ENCODE measurements at regions not wholly inside any gene's neighbourhood (a gene's known extent, or its start where the extent isn't known, plus 50 kb on each side); places are given as distances from the start of the nearest gene placed in this dataset.

DNA sequence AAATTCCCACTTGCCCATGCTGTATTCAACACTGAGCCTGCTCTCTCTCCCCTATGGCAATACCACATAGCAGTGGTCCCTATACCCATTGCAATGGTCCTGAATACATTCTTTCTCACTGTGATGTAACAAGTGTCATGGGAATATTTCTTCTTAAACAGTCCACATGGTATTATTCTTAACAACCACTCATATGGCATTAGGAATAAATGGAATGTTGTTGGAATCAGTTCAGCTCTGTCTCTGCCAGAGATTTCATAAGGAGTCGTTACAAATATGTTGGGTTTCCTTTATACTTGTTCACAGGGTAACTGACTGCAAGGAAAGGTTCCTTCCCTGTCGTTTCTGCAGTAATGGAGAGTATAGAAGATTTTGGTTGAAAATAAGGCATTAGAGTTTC is 128.3 kb upstream of the SPATA13 start:
- H3K27me3 Mint-ChIP-seq (ENCODE audit: low read depth), result no peaks in the 10 kb centered on the region
- H3K4me1 Mint-ChIP-seq, result peaks cover 48% of the 10 kb centered on the region
- no peak overlapping the region for H3K4me3 Mint-ChIP-seq
- TF ChIP-seq, protein P1, sequence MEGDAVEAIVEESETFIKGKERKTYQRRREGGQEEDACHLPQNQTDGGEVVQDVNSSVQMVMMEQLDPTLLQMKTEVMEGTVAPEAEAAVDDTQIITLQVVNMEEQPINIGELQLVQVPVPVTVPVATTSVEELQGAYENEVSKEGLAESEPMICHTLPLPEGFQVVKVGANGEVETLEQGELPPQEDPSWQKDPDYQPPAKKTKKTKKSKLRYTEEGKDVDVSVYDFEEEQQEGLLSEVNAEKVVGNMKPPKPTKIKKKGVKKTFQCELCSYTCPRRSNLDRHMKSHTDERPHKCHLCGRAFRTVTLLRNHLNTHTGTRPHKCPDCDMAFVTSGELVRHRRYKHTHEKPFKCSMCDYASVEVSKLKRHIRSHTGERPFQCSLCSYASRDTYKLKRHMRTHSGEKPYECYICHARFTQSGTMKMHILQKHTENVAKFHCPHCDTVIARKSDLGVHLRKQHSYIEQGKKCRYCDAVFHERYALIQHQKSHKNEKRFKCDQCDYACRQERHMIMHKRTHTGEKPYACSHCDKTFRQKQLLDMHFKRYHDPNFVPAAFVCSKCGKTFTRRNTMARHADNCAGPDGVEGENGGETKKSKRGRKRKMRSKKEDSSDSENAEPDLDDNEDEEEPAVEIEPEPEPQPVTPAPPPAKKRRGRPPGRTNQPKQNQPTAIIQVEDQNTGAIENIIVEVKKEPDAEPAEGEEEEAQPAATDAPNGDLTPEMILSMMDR (IDR thresholded peaks at IDR 0.05; ENCODE audit: unreplicated experiment in 3 of 3), result no peak
- no peaks in the 10 kb centered on the region for H3K9me3 Mint-ChIP-seq
- peak overlapping the region; percentile 1 to 47 (median 29) for H3K27ac Mint-ChIP-seq
- H3K36me3 Mint-ChIP-seq (ENCODE audit: low read depth), result peaks cover 4% of the 10 kb centered on the region

DNA sequence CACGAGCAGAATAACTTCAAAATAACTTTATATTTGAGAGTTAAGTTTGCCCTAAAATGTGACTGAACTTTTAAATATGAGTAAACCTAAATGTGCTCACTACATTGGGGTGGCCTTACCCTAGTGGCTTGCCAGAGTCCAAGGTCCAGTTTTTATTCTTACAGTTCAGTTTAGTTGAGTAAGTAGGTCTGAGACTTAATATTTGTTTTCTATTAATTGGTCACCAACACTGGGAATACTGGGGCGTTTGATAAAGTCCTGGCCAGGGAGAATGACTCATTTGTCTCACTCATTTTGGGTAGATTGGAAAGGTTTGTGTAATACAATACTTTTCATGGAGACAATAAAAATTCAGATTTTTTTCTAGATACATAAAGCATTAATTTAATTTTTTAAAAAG is 127.8 kb upstream of the SPATA13 start:
- Mint-ChIP-seq H3K27me3 (ENCODE audit: low read depth) (no peaks in the 10 kb centered on the region), H3K4me3 (no peak overlapping the region), H3K9me3 (no peaks in the 10 kb centered on the region), H3K36me3 (ENCODE audit: low read depth) (no peaks in the 10 kb centered on the region), H3K4me1 (peaks cover 48% of the 10 kb centered on the region), H3K27ac (peak overlapping the region; percentile 1 to 47 (median 29))
- TF ChIP-seq, protein P1 (IDR thresholded peaks at IDR 0.05; ENCODE audit: unreplicated experiment in 3 of 3), result no peak

DNA sequence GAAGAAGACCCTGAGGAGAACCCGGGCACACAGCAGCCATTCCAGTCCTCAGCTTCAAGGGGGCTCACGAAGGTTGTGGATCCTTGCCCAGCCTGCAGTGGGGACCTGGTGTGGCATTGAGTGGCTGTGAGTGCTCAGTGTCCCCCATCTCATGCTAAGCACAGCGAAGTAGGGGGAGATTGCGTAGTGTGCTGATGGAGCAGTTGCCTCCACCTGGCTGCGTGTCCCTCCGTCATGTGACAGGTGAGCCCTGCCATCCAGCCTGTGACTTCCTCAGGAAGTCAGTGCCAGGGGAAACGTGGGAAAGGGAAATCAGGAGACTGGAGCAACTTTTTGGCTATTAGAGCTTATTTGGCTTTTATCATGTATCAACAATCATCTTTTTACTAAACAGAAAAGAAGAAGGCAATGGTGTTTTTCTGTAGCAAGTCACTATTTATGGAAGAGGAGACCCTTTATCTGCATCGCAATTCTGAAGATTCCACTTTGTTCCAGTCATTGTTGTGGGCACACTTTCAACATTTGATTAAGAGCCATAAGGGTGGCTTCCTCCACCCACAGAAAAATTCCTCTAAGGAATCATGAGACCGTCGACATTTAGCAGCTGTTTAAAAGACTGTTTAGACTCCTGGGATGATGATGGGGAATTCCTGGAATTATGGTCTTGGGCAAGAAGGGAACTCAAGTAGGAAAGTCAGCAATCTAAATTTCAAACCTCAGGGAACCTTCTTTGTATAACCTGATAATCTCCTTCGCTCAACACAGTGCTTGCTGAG is 126.8 kb upstream of the SPATA13 start:
- H3K27ac Mint-ChIP-seq, result peak overlapping the region; percentile 29 to 88 (median 55)
- peak overlapping the region in 1 of 3 experiments; percentile 14 for H3K4me3 Mint-ChIP-seq
- H3K36me3 Mint-ChIP-seq (ENCODE audit: low read depth), result no peaks in the 10 kb centered on the region
- peaks cover 56% of the 10 kb centered on the region for H3K4me1 Mint-ChIP-seq
- no peaks in the 10 kb centered on the region for H3K9me3 Mint-ChIP-seq
- H3K27me3 Mint-ChIP-seq (ENCODE audit: low read depth), result no peaks in the 10 kb centered on the region
- TF ChIP-seq, protein P1 (IDR thresholded peaks at IDR 0.05; ENCODE audit: unreplicated experiment in 3 of 3), result no peak

DNA sequence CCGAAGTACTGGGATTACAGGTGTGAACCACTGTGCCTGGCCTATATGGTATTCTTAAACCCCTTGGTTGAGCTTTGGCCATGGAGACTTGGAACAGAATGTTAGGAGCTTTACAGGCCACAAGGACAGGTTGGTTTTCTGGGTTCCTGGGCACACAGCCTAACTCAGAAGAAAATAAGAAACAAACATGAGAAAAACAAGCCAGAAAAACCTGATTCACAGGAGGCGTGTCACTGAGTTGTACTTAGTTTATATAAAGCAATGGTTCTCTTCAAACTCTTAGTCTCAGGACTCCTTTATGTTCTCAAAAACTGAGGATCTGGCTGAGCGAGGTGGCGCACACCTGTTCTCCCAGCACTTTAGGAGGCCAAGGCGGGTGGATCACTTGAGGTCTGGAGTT is 125.1 kb upstream of the SPATA13 start:
- Mint-ChIP-seq H3K27ac (peak overlapping the region; percentile 46 to 83 (median 66)), H3K9me3 (no peaks in the 10 kb centered on the region), H3K27me3 (ENCODE audit: low read depth) (no peaks in the 10 kb centered on the region), H3K4me3 (no peak overlapping the region), H3K36me3 (ENCODE audit: low read depth) (no peaks in the 10 kb centered on the region), H3K4me1 (peaks cover 72% of the 10 kb centered on the region)
- TF ChIP-seq, protein P1 (IDR thresholded peaks at IDR 0.05; ENCODE audit: unreplicated experiment in 3 of 3), result no peak

DNA sequence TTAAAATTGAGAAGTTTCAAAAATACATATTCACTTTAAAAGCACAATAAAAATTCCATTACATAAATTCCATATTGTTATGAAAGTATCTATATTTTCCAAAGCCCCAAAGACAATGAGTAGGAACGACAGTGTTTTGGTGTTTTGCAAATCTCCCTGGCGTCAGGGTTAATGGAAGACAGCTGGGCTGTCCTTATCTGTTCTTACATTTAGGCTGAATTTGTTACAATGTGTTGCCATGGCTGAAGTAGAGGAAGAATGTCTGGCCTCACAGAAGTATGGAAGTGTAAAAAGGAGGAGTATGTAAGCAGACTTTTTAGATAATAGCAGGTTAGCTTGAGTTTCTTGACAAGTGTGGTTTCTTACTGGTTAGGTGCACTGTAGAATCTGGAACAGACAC is 124.4 kb upstream of the SPATA13 start:
- TF ChIP-seq, protein P1 (IDR thresholded peaks at IDR 0.05; ENCODE audit: unreplicated experiment in 3 of 3), result no peak
- Mint-ChIP-seq H3K27me3 (ENCODE audit: low read depth) (no peaks in the 10 kb centered on the region), H3K9me3 (no peaks in the 10 kb centered on the region), H3K27ac (peak overlapping the region; percentile 38 to 89 (median 83)), H3K4me3 (no peak overlapping the region), H3K4me1 (peaks cover 73% of the 10 kb centered on the region), H3K36me3 (ENCODE audit: low read depth) (no peaks in the 10 kb centered on the region)

DNA sequence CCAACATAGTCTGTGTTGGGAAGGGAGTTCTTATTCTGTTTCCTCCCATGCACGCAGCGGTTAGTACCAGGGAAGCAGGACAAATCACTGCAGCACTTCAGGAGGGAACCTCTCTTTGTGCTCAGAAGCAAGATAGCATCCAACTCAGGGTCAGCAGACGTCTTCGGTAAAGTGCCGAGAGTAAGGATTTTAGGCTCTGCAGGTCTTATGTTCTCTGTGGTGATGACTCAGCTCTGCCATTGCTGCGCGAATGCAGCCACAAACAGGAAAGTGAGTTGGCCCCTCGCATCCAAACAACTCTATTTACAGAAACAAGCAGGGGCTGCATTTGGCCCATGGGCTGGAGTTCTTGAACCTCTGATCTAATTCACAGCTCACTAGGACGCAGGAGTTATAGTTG is 122.1 kb upstream of the SPATA13 start:
- H3K27me3 Mint-ChIP-seq (ENCODE audit: low read depth), result no peaks in the 10 kb centered on the region
- no peaks in the 10 kb centered on the region for H3K36me3 Mint-ChIP-seq (ENCODE audit: low read depth)
- no peak overlapping the region for H3K4me3 Mint-ChIP-seq
- peak overlapping the region; percentile 84 to 92 (median 89) for H3K27ac Mint-ChIP-seq
- H3K4me1 Mint-ChIP-seq, result peaks cover 74% of the 10 kb centered on the region
- no peaks in the 10 kb centered on the region for H3K9me3 Mint-ChIP-seq
- TF ChIP-seq, protein P1 (IDR thresholded peaks at IDR 0.05; ENCODE audit: unreplicated experiment in 3 of 3), result no peak
